NOMO-1 treated with DMSO at 0.1 percent for 48 hours (cell line): ENCODE measurements at regions not wholly inside any gene's neighbourhood (a gene's known extent, or its start where the extent isn't known, plus 50 kb on each side); places are given as distances from the start of the nearest gene placed in this dataset.

Source experiments
- DNase-seq: peaks from one replicate; lab custom pipeline; 2025; ENCODE audit not compliant: unreplicated experiment; lab: John Stamatoyannopoulos, UW

DNA sequence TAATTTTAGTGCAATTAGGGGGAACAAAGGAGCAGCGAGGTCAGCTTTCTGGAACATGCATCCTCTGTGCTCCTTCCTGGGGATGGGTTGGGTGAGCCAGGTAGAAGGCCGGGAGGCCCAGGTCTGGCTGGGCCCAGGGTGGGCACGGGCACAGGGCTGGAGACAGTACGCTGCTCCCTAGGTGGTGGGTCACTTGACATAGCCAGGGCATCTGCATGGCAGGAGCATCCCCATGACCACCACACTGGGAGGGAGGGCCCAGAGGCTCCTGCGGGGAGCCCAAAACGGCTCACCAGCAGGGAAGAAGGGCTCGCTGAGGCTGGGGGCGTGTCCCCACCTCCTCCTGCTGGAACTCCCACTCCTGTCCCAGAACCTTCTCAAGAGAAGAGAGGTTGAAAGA is 216.8 kb downstream of the NXNL2 start:
- no peak for DNase-seq

DNA sequence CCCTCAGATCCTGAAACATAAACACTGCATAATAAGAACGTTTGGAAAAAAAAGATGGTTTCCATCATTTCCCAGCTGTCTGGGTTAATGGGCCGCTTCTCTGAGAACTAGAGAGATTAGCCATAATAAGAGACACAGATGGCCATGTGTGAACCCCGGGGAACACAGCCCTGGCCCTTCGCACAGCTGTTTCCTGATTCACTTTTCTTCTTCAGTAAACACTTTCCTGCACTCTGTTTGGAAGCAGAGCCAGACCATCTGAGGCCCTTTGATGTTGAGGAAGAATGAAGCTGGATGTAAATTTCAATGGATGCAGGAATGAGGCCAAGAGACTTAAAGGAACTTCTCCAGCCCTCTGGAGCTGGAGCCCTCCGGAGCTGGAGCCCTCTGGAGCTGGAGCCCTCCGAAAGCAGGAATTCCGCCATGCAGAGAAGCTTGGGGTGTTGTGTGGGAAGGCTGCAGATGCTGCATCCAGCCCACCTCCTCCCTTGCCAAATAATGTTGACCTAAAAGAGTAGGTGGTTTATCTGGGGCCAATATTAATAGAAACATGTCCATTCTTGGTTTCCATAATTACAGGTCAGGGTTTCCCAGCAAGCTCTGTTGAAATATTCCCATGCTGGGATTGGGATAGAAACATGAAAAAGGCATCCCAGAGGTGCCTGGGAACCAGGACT is 218.9 kb downstream of the NXNL2 start:
- DNase-seq, result no peak

DNA sequence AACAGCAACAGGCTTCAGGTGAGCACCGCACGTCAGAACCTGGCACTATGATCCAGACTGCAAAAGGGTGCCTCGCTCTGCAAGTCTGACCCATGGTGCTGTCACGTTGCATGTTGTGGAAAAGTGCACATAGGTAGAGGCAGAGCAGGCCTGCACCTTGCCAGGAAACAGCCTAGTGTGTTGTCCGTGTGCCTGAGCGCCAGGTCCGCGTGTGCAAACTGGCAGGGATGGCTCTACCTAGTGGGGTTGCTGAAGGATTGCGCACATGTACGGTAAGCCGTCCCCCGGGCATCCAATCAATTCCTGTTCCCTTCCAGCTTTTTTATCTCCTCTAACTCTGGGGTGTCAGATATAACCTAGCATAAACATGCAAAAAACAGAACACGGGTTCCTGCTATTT is 219.5 kb downstream of the NXNL2 start:
- DNase-seq, result no peak

DNA sequence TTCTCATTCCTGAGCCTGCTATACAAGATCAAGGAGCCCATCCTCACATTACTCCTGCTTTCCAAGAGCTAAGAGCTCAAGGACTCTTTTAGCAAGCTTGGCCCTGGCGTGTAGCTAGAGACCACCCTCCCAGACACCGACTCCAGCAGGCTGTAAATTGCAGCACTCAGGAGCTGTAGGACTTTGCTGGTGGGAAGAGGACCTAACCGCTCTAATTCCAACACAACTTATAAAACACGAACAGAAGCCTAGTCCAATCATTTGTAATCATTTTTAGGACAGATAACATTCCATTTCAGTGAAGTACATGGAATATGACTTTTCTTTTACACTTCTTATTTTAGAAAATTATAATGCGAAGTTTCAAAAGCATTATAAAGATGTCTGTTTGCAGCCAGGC is 219.9 kb downstream of the NXNL2 start:
- no peak for DNase-seq

DNA sequence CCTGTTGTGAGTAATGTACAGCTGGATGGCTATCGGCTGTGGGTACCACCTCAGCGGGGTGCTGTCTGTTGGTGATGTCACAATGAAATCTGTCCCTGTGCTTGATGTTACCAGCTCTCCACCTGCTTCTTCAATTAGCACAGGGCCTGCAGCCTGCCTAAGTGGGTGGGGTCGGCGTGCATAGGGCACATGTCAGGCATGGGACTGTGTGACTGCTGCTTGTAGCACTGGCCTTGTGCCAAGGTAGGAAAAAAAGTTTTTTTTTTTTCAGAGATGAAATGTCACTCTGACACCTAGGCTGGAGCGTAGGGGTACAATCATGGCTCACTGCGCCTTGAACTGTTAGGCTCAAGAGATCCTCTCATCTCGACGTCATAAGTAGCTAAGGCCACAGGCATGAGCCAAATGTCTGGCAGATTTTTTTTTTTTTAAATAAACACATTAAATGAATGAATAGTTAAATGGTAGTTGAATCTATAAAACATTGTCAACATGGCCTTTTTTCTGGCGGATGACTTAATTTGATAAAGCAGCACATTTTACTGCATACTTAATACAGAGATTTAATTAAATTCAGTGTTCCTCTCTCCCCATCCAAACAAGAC is 222.5 kb downstream of the NXNL2 start:
- no peak for DNase-seq

DNA sequence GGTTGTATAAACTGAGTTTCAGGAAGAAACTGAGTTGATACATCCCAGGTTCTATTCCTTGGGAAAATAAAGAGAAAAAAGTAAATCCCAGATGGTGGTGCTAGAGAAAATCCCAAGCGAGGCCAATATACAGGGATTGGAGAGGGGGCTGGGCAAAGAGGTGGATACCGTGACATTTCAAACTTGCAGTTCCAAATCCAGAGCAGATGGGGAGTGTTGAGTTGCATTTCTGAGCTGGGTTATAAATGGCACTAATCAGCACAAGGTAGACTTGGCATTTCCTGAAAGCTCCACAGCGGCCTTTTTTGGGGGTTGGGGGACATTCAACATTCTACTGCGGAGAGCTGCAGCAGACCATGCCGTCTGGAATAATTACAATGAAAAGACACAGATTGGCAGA is 224.4 kb downstream of the NXNL2 start:
- no peak for DNase-seq

DNA sequence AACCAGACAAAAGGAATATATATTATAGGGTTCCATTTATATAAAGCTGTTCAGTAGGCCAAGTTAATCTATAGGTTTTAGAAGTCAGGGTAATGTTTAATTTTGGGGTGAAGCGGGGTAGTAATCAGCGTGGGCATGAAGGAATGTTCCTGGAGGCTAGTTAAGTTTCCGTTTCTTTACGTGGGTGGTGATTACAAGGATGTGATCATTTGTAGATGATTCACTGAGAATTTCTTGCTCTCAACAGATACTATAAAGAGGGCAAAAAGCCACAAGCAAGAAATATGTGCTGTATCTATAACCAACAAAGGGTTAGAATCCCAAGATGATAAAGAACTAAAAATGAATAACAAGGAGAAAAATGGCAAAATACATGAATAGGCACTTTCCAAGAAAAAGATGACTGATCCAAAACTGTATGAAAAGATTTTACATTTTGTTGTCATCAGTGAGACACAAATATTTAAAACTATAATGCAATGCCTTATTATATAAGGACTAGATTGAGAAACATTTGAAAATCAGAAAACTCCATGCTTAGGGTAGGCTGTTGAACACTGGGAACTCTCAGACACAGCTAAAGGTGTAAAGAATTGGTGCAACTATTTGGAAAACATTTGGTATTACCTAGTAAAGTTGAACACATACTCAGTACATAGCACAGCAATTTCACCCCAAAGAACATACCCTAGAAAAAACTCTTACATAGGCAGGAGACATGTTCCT is 224.3 kb upstream of the S1PR3 start:
- no peak for DNase-seq

DNA sequence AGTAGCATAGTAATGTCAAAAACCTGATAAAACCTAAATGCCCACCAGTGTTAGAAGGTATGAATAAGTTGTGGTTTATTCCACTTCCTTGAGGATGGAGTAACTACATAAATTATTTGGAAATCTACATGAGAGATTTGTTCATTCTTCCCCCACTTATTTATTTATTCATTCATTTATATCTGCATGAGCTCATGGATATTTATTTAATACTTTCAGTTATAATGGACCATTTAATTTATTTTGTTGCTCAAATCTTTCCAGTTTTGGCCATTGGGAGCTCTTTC is 223.8 kb upstream of the S1PR3 start:
- no peak for DNase-seq

DNA sequence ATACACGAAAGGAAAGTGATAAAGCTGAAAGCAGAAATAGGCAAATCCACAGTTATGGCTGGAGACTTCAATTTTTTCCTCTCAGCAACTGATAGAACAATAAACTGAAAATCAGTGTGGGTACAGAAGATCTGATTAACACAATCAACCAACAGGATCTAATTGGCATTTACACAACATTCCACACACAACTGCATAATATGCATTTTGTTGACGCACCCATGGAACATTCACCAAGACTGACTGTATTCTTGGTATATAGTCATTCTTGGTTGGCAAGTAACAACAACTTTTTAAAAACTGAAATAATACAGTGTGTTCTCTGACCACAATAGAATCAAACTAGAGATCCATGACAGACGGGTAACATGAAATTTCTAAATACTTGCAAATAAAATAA is 218.7 kb upstream of the S1PR3 start:
- no peak for DNase-seq

DNA sequence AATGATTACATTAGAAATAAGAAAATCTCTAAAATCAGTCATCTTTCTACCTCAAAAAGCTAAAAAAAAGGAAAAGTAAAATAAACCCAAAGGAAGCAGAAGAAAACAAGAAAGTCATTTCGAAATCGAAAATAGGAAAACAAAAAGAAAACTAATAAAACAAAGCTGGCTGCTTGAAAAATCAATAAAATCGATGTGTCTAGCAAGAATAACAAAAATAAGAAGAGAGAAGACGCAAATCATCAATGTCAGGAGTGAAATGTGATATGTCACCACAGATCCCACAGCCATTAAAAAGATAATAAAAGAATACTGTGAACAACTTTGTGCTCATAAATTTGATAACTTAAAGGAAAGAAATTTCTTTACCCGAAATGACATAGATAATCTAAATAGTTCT is 218.1 kb upstream of the S1PR3 start:
- DNase-seq, result no peak

DNA sequence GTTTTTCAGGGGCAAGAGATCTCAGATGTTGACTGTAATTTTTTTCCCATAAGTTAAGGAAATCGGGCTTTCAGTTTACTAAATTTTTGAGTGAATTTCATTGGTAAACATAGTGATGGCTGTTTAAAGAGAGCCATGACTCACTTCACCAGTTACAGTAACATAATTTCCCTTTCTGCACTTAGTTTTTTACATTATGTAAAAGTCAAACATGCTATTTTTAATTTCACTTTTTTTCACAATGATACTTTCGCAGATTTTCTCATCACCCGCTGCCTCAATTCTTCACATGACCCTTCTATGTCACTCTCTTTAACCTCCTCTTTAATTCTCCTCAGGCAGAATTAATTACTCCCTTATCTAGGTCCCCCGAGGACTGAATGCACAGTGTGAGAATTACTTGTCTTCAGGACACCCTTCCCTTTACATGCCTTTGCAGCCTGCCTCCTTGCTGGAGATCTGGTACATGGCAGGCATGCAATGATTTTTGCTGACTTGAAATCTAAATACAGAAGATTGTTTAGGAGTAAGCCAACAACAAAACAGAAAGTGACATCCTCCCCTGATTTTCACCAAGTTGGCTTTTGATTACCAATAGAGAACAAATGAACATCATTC is 217.5 kb upstream of the S1PR3 start:
- DNase-seq, result no peak

DNA sequence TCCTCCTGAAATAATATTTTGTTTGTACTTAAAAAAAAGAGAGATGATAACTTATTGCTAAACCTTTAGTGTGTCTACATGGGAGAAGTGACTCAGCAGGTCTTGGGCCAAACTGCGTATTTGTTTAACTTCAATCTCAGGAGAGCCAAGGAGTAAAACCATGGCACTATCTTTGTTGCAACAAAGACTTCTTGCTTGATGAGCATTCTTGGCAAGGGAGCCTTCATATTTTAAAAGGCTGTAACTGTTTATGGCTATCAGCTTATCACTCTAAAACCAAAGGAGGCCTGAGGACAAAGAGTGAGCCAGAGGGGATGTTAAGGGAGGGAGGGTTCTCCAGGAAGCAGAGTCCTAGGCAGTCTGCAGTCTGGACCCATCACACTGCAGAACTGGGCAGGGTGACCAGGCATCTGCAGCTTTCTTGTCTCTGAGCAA is 216.2 kb upstream of the S1PR3 start:
- peak; percentile 4 for DNase-seq

DNA sequence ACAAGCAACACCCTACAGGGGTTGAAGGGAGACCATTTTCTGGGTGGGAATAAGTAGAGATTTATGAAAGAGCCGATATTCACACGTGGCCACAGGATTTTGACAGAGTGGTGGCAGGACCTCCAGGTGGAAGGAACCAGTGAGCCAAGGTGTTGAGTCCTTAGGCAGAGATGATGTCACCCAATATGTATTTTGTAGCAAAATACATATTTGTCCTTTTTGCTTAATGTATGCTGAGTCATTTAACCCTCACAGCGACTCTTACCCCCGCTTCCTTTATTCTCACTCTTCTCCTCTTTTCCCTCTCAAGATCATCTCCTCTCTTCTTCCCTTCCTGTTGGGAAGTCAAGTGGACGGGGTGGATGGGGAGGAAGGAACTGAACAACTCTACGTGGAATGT is 215.7 kb upstream of the S1PR3 start:
- DNase-seq, result no peak

DNA sequence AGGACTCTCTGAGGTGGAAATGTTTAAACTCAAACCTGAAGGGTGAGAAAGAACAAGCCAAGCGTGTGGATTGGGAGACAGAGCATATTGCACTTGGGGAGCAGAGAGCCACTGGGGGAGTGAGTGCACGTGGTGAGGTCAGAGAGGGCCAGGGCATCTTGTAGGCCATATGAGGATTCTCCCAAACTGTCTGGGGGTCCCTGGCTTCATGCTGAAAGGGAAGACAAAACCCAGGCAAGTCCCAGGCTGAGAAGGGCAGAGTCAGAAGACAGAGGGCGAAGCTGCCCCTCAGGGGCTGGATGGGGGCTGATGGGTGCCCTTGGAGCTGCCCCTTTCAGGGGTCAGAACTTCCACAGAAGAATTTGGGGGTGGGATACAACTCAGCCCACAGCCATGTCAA is 215.3 kb upstream of the S1PR3 start:
- DNase-seq, result no peak

DNA sequence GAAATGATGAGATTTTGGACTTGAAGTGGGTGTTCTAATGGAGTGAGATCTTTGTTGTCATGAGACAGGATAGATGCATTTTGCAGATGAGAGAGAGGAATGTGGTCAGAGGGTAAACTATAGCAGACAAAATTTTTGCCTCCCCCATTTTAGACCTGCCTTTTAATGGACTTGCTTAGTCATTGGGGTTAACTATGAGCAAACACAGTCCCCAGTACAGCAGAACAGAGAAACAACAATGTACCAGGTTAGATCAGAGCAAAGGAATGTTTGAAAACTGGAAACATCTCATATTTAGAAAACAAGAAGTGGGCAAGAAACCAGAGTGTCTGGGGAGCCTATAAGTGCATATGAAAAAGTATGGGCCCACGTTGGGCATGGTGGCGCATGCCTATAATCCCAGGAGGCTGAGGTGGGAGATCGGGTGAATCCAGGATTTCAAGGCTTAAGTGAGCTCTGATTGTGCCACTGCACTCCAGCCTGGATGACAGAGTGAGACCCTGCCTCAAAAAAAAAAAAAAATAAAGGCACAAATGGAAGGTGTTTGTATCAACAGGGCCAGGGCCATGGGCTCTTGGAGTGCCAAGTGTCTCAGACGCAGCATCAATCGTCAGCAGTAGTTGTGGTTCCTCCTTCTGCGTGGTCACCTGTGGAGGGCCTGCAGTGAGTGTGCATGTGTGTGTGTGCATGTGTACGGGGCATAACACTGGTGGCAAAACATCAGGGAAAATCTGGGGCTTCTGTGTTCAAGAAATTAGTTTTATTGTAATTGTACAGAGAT is 214.4 kb upstream of the S1PR3 start:
- DNase-seq, result no peak

DNA sequence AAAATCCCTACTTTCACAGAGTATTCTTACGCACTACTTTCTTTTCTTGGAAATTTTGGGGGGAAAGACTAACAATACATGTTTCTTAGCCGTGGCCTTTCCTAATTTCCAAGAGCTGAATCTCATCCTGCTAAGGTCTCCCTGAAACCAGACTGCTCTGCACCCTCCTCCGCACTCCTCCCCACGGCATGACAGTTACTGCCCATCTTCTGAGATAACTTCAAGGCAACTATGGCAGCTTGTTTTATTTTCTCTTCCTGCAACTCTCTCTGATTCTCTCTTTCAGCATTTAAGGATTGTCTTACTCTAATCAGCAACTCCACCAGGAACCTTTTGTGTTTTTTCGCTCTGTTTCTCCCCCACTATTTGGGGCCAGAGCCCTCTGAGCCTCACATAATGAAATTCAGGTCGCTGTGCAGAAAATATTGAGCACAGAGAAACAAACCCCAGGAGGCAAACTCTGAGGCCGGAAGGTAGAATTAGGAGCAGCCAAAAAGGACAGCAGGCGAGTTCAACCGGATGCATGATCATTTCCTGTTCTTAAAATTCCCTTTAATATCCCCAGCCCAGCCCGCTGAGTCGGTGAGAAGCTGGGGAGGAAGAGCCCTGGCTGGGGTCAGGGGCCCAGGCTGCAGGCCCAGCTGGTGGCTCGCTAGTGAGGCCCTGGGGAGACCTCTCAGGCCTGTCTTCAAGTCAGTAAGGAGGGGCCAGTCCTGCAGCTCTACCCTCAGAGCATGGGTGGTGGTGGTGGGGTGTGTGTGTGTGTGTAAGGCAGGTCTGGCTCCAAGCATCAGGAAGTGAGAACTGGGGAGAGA is 213.6 kb upstream of the S1PR3 start:
- no peak for DNase-seq

DNA sequence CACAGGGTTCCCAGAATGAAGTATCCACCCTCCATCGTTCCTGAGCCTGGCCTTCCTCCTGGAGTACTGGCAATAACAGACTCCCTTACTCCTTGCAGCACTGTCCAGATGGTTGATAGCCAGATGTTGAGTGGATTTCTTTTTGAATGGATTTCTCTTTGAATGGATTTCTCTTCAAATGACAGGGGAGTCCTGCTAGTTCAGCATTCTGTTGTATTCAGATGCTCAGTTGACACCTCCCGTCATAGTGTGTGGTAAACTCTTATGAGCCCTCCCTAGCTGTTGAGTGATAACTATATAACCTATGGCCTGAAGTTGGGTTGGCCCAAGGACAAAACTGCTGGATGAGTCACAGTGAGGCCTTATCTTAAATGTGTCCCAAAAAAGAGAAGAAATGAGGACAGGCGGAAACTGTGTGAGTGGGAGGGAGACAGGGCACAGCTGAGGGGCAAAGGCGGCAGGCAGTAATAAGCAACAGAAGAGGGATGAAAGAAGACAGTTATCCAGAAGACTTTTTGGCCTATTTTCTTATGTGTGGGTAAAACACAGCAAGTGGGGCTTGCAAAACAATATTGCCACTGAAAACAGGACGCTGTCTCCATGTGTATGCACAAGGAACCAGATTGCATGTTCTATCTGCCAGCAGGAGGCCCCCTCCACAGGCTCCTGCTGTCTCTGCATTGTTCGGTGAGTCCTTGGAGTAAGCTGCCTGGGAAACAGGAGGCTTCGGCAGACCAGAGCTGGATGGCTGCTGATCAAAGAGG is 209.5 kb upstream of the S1PR3 start:
- DNase-seq, result peak; percentile 56

DNA sequence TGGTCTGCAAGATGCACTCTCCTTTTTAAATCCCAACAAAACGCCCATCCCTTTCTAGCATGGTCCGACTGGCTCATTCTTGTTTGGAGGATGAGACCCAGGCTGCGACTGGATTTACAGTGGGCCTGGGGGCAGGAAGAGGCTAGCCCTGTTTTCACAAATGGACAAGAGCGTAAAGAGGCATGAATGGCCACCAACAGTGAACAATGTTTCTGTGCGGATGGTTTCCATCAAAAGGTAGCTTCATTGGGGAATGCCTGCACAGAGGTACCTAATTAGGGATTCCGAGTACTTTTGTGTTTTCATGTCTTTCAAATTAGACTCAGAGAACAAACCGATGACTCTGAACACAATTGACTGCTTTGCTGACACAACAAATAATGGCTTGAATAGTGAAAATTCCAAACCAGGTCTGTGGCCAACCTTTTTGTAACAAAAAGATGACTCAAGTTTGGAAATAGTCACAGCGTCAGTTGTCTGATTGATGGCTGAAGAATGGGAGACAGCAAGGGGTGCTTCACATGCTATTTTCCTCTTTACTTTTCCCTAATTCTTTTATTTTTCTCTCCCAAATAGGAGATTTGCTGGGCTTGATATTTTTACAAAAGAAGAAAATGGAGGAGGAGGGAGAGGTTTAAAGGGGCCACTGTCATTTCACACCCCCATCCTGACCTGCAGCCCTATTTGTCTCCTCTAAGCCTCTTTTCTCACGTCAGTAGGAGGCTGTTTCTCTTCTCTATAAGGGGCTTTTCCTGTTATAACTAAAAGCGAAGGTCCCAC is 208.1 kb upstream of the S1PR3 start:
- DNase-seq, result no peak

DNA sequence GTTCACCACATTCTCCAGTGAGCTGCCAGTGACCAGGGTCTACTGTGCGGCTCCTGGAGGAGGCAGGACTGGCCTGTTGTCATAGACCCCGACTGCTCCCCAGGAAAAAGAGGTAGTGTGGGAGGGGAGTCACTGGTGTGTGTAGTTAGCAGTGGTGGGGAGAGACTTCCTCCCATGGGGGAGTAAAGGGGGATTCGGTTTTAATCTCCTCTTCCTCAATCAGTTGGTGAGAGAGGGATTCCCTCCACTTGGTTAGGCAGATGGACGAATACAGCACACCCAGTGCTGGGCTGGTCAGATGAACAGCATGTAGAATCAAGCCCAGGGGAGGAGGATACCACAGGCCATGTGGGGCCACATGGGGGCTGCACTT is 207.6 kb upstream of the S1PR3 start:
- no peak for DNase-seq
